ENCODE measurements at regions not wholly inside any gene's neighbourhood (a gene's known extent, or its start where the extent isn't known, plus 50 kb on each side); places are given as distances from the start of the nearest gene placed in this dataset.
A peak's percentile ranks its signal among the peaks of the same experiment; 100 is the strongest.
"Not testable (repeated sequence)": the region's sequence is repeated elsewhere in the genome, so short reads cannot be mapped to it uniquely, and the experiment has no call there.

DNA sequence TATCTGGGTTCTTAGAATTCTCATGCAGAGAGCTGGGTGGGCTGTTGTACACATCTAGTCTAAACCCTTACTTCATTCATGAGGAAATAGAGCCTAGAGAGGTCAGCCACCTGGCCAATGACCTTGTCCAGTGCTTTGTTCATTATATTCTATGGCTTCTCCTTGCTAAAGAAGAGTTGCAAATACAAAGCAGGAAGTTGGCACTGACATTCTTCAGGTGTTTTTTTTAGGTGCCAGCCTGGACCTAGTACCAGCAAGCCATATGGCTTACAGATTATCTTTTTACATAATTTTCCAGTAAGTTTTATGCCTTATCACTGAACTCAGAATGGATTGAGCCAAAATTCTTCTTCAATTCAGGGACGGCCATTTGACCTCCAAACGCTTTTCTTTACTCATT lies 54.7 kb upstream of the PGM2 start:
- no peak for DNase-seq

DNA sequence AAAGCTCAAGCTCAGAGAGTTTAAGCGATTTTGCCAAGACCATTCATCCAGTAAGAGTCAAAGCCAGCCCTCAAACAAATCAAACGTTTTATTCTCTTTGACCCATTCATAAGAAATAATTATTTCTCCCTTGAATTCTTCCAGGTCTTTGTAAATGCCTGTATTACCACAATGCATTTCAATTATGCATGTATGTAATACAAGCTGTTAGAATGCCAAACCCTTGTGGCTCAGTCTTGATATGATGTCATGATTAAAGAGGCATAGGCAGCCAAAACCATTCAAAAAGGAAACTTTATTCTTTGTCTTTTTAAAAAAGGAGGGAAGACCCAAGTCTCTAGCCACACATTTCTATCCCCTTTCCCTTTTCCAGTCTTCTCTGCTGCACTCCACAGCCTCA lies 56.5 kb upstream of the PGM2 start:
- DNase-seq, result no peak

DNA sequence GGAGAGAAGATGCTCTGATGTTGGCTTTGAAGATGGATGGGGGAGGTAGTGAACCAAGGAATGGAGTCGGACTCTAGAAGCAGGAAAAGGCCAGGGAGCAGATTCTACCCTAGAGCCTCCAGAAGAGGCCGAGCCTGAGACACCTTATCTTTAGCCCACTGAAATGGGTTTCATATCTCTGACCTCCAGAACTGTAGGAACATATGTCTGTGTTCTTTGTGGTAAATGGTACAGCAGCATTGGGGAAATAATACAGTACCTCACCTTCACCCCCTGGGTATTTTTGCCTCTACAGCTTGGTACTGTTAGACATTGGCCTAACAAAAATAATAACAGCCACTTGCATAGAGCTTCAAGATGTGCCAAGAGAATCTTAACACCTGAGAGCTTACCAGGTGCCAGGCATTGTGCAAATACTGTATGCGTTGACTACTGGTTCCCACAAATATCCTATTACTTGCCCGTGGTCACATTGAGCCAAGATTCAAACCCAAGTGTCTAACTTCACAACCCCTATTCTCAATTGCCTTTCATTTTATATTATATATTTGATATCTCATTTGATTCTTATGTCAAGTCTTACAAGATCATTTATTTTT lies 57.0 kb upstream of the PGM2 start:
- no peak for DNase-seq

DNA sequence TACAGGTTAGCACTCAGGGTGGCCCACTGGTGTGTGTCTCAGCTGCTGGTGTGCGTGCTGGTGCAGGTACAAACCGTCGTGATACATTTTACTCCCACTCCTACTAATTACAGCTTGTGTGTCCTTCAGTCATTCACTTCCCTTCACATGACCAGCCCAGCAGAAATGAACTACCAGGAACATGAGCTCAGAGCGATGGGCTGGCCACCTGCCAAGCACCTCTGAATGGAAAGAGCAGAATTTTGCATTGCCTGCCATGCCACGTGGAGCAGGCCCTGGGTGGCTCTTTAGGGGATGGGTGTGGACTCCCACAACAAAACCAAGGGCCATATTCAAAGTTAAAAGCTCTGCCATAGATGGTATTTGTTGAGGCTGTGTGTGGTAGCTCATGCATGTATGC lies 58.9 kb upstream of the PGM2 start:
- DNase-seq, result no peak

DNA sequence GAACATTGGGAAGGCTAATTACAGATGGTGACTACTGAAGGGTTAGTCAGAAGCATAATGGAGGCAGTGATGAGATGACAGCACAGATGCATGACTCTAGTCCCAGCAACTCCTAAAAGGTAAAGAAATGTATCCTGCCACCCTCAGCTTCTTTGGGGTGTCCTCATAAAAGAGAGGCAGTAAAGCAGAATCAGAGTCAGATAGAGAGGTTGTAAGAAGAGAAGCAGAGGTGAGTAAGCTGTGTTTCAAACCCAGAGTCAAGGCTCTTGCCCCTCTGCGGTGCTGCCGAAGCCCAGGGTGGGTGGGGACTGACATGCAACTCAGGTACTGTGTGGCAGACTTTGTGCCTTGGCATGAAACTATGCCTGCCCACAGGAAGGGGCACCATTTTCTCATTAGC lies 59.5 kb upstream of the PGM2 start:
- DNase-seq, result no peak

DNA sequence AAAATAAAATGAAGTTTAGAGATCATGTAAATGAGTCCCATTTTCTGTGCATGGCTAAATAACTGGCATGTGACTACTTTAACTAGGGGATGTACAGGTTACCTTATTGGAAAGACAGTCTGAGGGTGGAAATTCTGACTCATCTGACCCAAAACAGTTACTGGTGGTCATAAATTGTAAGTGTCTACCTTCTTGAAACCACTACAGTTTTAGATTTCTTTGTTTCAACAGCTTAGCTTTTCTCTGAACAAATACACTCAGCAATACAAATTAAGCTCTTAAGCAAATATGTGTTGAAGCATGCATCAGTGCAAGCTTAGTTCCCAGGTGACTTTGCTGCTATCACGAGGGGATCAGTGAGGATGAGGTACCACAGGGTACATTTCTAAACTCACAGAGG lies 60.7 kb upstream of the PGM2 start:
- DNase-seq, result no peak

DNA sequence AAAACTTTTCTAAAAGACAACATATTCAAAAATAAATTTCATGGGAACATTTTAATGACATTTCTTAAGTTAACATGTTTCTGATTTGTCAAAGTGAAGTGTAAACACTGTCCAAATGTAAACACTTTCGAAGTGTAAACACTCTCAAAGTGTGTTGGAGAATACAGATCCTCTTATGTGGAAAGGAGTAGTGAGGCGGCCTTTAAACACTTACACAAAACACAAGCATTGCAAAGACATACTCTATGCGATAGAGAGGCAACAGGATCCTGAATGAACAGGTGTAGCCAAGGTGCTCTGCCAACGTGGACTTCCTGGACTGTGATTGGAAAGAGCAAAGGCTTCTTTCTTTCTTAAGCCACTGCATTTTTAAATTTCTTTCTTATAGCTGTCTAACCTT lies 62.7 kb upstream of the PGM2 start:
- no peak for DNase-seq

DNA sequence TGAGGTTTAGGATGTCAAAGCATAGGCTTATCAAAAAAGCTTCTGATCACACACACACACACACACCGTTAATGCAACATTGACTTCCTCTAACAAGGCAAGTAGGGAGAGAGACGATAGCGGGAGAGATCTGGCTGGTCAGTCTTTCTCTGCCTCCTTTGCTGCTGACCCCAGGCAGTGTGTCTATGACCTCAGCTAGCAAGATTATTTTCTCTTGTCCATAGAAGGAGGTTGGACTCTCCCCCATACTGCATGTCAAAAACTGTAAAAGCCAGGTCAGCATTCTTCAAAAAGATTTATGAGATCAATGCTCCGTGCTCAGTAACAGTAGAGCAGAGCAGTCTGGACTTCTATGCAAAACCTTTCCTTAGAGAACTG lies 63.5 kb upstream of the PGM2 start:
- DNase-seq, result no peak

DNA sequence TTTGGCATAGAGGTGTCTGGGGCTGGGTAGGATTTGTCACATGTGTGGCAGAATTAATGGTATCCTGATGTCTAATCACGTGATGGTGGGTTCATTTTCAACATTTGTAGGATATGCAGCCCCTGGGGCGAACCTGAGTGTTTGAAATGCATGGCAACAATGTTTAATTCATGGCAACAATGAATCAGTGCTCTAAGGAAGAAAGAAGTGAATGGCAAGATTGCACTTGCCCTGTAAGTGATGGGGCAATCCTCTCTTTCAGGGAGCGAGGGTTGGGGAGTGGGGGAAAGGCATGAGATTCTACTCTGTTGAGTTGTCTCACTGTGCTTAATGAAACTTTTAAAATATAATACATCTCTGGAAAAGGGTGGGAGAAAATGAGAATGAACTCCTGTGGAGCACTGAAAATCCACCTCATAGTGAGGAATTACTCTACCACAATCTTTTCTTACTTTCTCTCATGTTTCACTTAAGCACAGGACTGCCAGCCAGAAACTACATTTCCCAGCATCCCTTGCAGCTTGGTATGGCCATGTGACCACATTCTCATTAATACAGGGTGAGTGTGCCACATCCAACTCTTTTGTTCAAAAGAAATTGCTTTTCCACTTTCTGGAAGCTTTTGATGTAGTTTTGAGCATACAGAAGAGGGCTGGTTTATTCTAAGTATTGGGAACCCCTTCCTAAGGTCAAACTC lies 64.0 kb upstream of the PGM2 start:
- no peak for DNase-seq

DNA sequence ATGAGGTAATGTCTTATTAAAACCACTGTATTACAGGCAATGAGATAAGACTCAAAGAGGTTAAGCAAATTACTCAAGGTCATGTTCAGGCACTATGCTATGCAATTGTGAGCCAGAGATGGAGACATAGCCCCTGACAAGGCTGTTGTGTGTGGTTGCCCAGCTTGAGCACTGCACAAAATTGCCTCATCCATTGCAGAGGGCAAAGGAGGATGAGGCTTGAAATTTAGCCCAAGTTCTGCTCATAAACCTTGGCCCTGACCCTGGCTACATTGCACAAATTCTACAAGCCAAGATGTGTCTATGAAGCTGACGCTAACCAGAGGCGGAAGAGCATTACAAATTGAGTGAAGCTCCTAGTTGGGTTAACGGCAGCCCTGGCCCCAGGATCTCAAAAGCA lies 65.6 kb upstream of the PGM2 start:
- no peak for DNase-seq

DNA sequence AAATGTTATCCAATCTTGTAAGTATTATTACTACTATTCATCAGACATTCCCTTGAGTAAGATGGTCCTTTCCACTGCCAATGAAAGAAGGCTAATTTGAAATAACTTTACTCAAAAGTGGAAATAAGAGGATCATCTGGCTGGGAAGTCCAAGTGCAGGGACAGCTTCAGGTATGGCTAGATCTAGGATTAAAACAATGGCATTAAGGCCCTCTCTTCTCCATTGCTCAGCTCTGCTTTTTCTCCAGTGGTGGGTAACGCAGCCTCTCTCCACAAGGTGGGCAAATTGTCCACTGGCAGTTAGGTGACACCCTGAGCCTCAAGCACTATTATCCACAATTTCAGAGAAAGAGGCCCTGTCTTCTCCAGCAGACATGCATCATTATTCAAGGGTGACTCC lies 66.7 kb upstream of the PGM2 start:
- no peak for DNase-seq

DNA sequence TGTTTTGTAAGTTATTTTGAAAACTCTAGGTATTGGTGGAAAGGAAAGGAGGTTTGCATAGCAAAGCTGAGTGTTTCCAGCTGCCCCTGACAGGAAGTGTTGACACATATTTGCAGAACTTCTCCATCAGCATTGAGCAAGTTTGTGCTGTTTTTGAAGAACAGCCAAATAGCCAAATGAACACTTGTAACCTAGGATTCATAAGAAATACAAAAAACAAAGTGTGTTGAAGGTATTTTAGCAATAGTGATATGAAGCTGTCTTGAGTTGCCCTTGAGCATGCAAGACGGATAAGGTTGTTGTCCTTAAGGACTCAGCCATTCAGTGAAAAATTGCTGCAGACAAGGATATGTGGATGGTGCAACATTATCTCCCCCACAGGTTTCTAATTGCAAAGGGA lies 68.3 kb upstream of the PGM2 start:
- DNase-seq, result no peak

DNA sequence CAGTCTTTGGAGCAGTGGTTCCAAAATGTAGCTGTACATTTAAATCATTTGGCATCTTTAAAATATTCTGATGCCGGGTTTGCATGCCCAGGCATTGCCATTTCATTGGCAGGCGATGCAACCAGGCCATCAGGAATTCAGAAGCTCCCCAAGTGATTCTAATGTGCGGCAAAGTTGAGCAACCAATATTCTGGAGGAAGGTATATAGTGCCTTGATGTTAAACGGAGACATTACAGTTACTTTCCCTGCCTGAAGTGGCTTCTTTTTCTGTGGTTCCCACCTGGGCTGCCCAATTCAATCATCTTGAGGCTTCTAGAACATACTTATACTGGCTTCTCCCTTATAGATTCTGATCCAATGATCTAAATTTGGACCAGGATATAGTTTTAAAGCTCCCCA lies 68.7 kb upstream of the PGM2 start:
- no peak for DNase-seq

DNA sequence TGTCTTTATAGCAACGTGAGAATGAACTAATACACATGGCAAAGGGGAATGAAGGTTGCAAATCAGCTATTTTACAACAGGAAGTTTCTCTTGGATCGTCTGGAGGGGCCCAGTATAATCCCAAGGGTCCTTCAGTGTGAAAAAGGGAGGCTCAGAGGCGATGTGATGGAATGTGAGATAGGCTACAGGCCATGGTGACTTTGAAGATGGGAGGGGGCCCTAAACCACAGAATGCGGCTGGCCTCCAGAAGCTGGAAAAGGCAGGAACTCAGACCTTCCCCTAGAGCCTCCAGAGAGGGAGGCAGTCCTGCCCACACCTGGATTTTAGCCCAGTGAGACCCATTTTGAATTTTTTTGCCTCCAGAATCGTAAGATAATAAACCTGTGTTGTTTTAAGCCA lies 69.4 kb upstream of the PGM2 start:
- no peak for DNase-seq

DNA sequence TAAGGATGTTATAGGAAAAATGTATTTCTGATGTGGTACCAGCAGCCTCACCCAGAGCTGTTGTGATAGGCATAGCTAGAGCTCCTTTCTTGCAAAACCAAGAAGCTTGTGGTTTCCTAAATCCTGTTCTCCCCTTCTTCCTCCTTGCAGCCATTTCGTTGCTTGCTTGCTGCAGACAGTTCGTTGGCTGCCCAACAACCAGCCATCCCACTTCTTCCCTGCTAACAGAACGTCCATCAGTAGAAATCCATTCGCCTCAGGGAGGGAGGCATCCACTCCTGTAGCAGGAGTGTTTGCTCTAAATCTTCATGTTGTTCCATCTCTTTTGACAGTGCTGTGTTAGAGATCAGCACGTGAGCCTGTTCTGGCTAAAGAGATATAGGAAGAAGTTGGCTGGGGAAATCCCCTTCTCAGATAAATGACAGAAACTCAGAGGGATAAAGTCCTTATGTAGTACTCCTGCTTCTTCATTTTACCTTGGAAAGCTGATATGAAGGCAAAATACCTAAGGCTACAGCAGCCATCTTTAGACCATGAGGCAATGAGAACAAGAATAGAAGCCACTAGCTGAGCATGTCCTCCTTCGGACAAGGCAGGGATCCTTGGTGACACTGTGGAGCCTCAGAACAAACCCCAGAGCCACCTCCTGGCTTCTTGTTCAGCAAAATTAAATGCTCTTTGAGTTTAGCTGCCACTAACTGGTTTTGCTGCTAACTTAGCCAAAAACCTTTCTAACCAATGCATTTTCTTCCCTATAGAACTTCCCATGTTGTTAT lies 68.4 kb upstream of the RELL1 start:
- DNase-seq, result no peak

DNA sequence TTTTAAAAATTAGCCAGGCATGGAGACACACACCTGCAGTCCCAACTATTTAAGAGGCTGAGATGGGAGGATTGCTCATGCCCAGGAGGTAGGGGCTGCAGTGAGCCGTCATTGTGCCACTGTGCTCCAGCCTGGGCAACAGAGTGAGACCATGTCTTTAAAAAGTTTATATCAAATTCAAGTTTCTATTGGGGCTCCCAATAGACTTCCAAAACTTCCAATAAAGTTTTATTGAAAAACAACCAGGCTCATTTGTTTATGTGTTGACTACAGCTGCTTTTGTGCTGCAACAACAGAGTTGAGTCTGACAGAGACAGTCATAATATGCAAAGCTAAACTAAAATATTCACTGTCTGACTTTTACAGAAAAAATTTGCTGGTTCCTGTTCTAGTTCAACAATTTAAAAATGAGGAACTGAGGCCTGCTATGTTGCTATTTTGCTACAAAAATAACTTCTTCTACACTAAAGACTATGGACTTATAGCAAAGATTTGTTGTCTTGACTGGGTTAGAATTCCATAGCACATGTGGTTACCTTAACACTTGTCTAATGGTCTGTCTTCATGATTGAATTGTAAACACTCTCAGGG lies 63.3 kb upstream of the RELL1 start:
- no peak for DNase-seq

DNA sequence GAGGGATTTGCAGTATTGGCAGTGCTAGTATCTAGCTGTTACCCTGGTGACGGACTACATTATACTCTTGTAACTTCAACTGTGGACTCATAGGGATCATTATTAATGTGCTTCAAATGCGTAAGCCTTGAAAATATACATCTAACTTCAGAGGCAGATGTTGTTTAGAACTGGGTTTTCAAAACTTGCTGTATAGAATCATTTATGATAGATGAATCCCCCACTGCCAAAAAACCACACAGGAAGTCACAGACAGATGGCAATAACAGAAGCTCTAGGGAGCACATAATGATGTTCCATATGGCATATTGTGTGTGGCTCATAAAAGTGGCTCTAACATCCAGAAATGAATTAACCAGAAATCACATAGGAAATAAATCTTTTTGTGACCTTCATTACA lies 62.3 kb upstream of the RELL1 start:
- DNase-seq, result no peak

DNA sequence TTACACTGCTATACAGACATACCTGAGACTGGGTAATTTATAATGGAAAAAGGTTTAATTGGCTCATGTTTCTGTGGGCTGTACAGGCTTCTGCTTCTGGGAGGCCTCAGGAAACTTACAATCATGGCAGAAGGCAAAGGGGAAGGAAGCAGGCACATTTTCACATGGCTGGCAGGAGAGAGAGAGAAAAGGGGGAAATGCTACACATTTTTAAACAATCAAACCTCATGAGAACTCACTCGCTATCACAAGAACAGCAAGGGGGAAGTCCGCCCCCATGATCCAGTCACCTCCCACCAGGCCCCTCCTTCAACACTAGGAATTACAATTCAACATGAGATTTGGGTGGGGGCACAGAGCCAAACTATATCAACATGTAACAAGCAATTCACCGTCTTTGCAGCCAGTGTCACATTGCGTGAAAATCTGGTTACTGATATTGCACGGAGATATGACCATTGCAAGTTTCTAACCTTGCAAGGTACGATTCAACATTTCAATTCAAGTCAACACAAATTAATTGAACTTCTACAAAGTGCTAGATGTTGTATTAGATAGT lies 61.7 kb upstream of the RELL1 start:
- DNase-seq, result no peak

DNA sequence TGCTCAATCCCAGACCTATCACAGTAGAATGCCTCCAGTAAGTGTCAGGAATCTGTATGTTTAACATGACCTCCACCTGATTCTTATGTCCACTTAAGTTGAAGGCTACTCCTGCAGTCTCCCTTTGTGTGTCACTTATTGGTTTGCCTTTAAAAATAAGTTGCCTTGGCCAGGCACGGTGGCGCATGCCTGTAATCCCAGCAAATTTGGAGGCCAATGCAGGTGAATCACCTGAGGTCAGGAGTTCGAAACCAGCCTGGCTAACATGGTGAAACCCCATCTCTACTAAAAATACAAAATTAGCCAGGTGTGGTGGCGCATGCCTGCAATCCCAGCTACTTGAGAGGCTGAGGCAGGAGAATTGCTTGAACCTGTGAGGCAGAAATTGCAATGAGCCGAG lies 60.7 kb upstream of the RELL1 start:
- DNase-seq, result not testable (repeated sequence)

DNA sequence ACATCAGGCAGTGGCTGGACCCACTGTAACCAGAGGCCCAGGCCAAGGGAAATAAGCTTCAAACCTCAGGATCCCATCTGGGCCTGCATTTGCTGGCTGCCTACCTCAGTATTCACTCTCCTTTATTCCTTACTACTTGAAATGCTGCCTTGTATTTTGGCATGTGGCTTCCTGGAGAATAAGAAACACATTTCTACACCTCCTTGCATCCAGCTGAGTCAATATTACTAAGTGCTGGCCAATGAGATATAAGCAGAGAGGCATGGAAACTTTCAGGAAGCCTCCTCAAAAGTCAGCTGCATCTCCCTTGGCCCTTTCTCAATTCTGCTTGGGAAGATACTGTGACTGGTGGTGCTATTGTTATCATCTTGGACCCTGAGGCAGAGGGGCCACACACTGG lies 59.8 kb upstream of the RELL1 start:
- DNase-seq, result no peak

DNA sequence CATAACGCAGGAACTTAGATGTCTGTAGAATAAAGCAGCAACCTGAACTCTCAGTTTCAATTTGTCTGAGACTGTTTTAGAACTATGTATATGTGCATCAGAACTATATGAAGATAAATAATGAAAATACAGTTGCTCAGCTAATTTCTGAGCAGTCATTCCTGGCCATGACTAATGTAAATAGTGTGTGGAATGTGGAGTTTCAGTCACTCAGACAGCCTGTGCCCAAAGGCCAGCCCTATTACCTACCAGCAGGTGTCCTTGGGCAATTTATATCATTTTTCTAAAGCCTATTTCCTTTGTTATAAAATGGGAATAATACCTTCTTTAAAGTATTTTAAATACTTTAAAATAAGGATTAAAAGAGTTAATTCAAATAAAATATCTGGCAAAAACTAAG lies 56.0 kb upstream of the RELL1 start:
- no peak for DNase-seq

DNA sequence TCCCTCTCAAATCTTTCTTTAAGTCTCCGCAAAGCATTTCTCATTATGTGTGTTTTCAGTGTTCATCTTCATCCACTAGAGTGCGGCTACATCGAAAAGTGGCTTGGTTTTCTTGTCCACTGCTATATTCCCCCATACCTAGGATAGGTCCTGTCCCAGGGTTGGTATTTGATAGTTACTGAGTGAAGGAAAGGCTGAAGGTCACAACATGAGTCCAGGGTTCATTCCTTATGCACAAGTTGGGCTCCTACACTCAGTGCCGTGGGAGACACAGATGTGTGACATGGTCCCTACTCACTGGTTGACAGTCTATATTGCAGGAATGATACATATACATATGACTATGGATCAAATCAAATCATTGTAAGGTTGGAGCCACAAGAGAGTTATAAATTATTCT lies 55.4 kb upstream of the RELL1 start:
- no peak for DNase-seq

DNA sequence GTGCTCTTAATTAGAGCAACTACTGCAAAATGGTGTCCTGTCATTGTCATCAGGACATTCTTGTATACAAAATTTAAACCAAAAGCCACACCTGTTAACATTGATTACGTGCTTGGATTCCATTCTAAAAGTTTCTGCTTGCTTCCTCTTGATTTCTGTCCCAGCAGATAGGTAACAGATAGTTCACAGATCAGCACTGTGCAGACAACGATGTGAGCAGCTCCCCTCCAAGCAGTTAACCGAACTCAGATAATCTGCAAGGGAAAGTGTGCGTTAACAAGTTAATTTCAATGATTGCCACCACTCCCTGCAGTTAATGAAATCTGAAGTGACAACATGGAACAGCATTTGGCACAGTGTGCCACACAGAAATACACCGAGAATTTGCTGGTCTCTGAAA lies 54.4 kb upstream of the RELL1 start:
- DNase-seq, result peak; percentile 9

DNA sequence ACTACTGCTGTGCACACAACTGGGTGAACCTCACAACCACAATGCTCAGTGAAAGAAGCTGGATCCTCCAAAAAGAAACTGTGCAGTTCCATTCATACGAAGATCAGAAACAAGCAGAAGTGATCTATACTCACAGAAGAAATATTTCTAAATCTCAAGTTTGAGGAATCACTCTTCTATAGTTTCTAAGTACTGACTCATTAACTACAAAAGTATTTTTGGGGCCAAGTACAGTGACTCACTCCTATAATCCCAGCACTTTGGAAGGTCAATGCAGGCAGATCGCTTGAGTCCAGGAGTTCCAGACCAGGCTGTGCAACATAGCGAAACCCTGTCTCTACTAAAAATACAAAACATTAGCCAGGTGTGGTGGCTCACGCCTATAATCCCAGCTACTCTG lies 51.3 kb upstream of the RELL1 start:
- DNase-seq, result no peak

Data from retina (tissue), 1 donor.